ENCODE measurements at regions not wholly inside any gene's neighbourhood (a gene's known extent, or its start where the extent isn't known, plus 50 kb on each side); places are given as distances from the start of the nearest gene placed in this dataset.

DNA sequence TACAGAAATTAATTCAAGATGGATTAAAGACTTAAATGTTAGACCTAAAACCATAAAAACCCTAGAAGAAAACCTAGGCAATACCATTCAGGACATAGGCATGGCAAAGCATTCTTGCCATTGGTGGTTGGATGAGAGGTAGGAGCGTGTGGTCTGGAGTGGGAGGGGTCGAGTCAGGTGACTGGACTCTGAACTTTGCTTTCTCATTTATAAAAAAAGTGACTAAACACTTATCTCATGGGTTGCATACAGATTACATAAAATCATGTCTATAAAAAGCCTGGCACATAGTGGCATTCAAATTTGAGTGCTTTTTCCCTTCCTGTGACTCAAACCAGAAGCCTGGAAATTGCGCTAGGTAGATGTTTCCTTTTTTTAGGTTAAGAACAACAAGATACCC, 159.7 kb upstream of the SHISA6 start:
- no peak for DNase-seq

DNA sequence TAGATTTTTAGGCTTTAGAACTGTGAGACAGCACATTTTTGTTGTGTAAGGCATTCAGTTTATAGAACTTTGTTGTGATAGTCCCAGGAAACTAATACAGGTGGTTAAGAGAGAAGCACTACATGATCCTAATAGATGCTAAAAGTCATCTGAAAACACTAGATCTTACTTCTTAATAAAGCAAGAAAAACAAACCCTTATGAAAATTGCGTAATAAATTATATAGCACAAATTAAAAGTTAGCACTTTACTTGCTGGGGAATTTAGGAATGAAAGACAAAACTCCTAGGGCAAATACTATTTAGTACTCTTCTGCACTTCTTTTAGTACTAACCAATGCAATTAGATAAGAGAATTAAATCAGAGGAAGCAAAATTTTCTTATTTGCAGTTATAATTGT, 163.3 kb upstream of the SHISA6 start:
- DNase-seq = no peak

DNA sequence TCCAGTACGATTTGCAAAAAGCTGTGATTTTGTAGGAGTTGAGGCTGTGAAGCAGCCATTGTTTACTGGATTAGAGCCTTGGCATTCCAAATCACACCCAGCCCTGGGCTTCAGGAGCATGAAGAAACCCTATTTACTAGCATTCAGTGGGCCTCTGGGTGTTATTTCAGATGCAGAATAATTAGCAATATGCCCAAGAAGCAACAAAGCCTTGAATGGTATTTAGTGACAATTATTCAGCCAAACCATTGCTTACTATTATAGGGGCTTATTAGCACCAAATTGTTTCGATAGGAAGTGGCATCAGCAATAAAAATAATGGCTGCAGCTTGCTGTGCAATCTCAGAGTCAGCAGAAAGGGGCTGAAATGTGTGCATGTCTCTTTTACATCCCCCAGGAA, 166.6 kb upstream of the SHISA6 start:
- DNase-seq = no peak

DNA sequence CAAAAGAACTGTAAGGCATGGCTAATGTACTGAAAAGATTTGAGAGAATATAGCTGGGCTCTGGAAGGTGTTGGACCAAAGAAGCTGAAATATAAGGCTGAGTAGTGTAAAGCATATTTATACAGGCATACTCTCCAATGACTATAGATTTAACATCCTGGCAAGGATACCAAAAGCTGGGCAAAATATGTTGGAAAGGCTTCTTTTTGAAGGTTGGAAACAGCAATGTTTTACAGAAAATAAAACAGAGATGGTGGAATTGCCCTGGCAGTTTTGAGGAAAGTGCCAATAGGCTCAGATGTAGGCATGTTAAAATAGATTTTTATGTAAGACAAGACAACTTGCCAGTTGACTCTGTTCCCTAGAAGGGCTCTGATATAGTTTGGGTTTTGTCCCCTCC, 184.1 kb upstream of the SHISA6 start:
- no peak for DNase-seq

DNA sequence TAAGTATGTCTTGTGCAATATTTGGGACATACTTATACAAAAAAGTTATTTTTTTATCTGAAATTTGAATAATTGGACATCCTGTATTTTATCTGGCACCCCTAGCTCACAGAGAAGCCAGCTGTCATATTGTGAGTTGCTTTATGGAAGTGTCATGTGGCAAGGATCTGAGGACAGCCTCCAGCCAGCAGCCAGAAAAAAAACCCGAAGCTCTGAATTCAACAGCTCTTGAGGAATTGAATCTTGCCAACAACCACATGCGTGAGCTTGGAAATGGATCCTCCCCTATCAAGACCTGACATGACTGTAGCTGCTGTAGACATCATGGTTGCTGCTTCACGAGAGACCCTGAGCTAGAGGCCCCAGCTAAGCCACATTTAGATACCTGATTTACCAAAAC, 187.2 kb upstream of the SHISA6 start:
- no peak for DNase-seq

DNA sequence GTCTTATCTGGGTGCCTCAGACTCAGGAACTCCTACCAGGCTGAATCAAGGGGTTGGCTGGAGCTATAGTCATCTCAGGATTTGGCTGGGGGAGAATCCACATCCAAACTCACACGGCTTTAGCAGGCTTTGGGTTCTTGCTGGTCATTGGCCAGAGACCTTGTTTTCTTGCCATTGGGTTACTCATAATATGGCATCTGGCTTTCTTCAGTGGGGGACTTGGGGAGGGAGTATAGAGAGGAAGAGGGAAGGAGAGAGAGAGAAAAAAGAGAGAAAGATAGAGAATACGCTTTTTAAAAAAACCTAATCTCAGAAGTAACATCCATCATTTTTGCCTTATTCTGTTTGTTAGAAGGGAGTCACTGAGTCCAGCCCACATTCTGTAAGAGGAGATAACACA, 191.5 kb upstream of the SHISA6 start:
- no peak for DNase-seq

DNA sequence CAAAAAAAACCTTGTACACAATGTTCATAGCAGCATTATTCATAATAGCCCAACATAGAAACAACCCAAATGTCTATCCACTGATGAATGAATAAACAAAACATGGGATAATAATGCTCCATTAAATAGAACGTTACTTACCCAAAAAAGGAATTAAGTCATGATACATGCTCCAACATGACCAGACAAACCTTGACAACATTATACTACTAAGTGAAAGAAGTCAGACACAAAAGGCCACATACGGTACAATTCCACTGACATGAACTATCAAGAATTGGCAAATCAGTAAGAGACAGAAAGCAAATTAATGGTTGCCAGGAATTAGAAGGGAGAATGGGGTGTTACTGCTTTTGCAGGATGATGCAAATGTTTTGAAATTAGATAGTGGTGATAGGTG, 193.8 kb upstream of the SHISA6 start:
- no peak for DNase-seq

DNA sequence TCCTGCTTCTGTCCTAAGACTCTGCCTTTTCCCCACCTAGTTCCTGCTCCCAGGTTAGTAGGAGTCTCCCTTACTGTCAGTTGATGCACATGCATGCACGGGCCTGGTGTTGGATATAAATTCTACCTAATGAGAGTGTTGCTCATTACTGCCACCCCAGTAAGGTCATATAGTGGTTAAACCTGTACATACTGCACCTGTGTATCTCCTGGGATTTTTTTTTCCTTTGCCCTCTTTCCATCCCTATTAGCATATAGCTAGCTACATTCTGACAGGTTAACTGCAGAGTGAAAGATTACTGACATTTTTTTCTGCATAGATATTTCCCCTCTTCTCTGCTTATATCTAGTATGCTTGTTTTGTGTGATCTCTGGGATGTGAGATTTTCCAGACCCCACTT, 201.5 kb upstream of the PIRT start:
- DNase-seq = no peak

DNA sequence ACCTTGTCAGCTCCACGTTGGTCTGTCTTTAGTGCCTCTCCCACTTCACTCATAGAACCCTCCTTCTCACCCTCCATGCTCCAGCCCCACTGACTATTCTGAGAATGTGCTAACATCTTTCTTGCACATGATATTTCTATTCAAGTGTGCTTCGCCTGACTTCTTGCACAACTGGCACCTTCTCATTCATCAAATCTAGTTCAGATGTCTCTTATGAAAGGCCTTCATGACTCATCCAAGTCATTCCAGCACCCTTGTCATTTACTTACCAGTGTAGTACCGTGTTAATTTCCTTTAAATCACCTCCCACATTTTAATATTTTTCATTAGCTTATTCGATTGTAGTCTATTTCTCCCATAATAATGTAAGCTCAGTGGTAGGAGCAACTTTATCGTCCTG, 197.8 kb upstream of the PIRT start:
- no peak for DNase-seq

DNA sequence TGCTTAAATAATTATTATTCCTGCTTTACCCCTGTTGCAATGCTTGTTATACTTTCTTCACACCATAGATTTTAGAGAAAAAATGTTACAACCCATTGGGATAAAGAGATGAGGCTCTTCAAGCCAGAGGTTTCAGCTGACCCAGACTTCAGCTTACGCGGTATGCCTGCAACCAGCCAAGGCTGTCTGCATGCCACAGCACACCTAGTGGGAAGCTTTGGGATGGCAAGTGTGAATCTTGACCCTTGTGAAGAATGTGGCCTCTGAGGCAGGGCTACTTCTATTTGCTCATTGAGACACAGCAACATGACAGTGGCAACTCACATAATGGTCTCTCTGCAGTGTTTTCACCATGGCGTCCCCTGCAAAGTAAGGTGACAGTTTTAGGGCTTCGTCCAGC, 193.9 kb upstream of the PIRT start:
- DNase-seq = no peak

DNA sequence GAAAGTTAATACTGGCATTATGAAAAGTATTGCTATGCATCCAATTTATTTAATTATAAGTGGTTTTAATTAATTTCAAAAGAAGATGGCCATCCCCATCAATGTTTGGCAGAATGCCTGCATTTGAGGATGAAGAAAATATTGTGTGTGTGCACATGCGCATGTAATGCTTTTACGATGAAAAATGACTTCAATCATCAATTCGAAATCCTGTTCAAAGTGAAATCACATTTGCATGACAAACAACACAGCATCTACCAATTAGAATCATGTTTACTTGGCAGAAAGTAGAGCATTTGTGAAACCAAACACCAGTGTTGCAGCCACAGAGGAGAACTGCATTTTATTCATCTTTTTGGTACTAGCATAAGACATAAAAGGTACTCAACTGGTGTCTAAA, 191.9 kb upstream of the PIRT start:
- DNase-seq = no peak

DNA sequence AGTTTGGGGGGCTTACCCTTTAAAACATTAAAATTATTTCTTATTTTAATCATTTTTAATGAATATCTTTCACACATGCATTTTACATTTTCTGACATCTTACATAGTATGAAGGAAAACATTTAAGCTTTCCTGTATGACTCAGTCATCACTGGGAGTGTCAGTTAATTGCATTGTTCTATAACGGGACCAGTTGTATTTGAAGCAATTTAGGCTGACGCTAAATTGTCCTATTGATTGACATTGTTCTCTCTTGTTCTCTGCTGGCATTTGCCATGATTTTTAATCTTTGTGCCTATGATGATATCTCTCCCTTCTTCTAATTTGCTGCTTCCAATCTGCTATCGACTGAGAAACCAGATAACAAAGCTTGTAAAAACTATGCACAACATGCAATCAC, 190.5 kb upstream of the PIRT start:
- DNase-seq = no peak

DNA sequence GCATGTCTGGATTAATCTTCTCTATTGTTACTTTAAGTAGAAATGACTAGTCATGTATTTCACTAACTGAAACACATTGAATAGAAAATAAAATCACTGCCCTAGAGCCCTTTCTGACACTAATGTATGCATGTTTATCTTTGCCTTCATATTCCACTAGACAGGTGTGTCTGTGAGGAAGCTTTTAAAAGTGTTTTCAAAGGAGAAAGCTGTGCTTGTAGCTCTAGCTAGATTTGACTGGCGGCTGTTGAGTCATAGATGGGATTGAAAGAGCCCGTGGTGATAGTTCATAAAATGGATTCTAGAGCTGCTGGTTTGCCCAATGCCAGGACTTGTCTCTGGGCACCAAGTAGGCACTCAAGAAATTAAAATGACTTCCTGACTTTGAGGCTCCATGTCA, 189.0 kb upstream of the PIRT start:
- no peak for DNase-seq

DNA sequence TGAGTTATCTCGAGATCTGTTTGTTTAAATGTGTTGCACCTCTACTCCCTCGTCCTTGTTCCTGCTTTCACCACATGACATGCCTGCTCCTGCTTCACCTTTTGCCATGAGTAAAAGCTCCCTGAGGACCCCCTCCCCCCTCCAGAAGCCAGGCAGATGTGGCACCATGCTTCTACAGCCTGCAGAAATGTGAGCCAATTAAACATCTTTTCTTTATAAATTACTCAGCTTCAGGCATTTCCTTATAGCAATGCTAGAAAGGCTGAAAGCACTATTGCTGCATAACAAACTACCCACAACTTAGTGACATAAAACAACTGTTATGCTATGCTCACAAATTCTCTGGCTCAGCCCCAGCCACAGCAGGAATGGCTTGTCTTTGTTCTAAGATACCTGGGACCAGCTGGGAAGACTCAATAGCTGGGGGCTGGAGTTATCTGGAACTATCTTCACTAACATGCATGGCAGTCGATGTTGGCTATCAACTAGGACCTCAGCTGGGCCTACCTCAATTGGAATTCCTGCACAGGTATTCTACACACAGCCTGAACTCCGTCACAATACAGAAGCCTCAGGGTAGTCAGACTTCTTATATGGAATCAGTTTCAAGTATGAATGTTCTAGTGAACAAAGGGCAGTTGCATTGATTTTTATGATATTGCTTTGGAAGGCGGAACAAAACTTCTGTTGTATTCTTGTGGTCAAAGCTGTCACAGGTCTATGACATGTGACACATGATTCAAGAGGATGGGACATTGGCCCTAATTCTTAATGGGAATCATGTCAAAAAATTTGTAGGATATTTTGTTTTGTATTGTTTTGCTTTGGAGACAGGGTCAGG, 186.0 kb upstream of the PIRT start:
- no peak for DNase-seq

DNA sequence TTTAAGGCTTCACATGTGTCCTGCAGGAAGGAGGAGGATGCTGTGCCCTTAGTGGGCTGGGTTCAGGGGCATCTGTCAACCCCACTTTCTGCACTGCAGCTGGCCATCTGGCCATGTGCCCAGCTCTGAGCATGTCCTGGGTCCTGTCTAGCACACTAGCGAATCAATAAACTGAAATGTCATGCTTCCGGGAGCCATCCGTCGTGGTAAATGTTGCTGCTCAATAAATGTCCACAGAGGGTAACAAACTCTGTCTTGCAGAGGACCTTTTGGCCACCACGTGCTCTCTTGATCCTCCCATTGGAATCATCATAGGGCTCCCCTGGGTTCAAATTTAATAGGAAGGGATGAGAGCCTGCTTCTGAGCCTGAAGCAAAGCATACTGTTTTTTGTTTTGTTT, 168.6 kb upstream of the PIRT start:
- no peak for DNase-seq

DNA sequence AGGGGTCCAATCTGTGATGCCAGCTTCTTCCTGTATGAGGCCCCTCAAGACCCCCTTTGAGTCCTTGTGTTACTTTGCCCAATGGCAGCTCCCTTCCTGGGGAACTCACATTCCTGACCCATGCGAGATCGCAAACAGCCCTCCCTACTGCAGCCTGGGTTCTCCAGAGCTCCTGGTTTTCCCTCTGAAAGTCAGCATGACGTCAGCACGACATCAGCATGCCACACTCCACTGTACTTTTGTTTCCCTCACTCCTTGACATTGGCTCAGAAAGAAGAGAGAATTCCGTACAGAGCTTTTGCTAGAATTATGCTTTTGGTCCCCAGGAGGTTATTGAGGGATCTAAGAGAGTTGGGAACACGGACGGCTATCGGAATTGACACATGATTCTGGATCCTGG, 168.1 kb upstream of the PIRT start:
- no peak for DNase-seq

DNA sequence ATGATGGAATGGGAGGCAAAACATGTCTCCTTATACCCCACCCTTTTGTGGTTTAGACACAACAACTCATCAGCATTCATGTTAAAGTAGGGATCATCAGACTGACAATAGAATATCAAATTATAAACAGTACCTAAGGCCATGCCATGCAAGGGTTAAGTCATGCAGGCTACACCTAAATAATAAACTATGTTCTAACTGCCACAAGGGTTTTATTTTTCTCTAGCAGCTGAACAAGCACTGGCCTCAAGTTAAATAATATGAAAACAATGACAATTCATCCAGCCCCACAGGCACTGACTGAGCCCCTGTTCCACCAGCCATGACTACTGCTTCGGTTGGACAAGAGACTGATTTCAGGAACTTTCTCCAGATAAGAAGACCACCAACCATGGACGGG, 164.5 kb upstream of the PIRT start:
- DNase-seq = no peak

DNA sequence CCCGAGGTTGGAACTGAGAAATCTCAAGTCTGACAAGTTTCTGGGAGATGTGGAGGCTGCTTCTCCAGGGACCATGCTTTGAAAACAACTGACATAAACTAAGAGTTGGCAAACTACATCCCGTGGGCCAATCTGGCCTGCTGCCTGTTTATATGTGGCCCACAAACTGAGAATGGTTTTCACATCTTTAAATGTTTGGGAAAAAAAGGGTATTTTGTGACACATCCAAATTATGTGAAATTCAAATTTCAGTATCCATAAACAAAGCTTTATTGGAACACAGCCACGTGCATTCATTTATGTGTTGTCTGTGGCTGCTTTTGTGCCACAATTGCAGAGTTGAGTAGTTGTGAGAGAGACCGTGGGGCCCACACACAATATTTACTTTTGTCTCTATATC, 163.8 kb upstream of the PIRT start:
- DNase-seq = no peak

DNA sequence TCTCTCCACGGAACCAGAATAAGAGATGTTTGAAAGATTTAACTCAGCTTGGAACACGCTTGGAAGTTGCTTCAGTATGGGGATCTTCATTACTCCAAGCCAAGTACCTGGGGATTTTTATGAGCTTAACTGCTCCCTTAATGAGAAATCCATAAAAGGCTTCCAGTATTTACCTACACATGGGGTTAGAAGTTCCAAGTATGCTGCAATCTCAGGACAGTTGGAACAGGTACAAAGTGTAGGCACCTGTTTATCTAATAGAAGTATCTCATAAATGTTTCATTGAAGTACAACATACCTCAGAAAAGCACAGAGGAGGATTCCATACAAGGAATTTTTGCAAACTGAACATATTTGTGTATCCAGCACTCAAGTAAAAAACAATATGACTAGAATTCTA, 161.6 kb upstream of the PIRT start:
- DNase-seq = no peak

DNA sequence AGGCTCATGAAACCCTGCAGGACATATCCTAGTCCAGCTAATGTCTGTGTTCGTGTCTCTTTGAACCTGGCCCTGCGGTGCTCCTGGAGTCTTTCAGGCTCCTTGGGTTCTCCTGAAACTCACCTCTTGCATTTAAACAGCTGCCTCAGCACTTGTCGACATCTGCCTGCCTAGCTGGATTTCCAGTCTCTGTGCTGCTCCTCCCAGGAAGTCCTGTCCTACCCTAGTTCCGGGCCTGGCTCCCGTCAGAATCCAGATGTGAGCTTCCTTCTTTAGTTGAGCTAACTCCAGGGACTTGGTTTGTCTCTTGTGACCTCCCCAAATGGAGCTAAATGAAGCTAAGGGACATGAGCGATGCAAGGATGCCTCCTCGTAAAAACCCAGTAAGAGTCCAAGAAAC, 155.2 kb upstream of the PIRT start:
- no peak for DNase-seq

DNA sequence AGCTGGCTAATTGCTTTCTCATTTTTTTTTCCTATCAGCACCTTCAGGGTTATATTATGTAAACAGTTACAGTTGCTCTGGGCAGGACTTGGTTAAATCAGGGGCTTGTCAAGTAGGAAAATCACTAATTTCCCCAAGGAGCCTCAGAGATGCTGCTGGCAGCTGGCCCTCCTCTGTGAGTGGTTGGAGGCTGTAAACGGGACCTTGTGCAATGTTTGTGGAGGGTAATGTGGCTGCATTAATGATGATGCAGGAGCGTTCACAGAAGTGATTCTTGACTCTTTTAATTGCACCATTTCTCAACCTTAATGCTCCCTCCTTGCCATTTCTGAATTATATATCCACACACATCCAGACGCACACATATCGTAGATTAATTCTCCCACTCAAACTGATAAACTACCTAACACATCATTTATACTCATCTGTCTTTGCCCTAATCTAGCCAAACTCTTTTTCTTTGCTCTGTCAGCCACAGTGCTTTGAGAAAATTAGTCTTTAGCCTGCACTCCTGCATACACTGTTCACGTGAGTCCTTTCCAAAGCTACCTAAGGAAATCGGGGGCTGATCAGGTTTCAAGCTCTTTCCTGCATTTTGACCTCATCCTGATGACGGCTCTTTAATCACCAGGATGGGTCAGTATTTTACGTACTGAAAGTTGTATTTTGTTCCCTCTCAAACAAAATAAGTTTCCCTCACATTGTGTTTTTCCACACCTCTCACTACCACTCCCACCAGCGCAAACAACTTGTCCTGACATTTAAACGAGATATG, 154.4 kb upstream of the PIRT start:
- no peak for DNase-seq

DNA sequence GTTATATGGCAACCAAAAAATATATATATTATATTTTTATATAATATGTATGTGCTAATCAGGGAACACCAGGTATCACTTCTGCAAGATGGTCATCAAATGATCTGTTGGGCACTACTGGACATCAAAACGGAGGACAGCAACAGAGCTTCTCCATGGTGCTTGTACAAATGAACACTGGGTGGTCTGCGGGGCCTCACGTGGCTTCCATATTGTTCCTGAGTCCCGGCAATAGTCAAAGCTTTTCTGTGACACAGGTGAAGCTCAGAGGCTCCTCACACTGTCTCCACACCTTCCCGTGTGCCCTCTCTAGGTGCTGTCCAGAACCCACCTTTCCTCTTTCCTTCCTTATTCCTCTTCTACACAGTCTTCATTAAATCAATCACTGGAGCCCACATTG, 149.9 kb upstream of the PIRT start:
- DNase-seq = no peak

DNA sequence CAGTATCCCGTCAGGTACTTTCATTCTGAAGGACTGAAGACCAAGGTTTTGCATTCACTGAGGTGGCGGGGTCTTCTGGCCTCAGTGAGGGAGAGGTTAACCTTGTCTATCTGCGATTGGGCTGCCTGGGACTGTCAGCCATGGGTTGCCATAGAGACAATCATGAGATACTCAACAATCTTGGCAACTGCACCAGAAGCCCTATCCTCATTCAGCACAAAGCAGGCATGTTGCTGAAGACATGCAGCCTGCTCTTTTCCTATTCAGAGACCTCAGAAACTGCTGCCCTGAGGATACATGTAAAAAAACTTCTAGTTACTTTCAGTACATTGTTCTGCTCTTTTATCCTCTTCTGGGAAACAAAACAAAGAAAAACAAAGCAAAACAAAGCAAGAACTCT, 146.3 kb upstream of the PIRT start:
- DNase-seq = no peak

DNA sequence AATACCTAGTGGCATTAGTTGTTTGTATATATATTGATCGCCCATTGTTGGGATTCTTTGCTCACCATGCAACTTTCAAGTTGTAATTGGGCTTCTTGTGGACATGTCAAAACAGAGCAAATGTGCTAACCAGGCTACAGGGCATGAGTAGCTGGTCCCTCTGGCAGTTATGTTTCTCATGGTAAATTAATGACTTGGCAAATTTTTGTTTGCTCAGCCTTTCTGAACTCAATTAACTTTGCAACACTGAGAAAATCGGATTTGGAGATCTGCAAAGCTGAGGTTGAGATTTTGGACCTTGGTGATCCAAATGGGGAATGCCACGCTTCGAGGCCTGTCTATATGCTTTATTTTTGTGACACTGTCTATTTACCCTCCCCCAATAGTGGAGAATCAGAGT, 138.5 kb upstream of the PIRT start:
- DNase-seq = no peak

All from occipital lobe (tissue), 1 donor.